Neural cell (in vitro differentiated cells): ENCODE measurements at regions not wholly inside any gene's neighbourhood (a gene's known extent, or its start where the extent isn't known, plus 50 kb on each side); places are given as distances from the start of the nearest gene placed in this dataset.

Experiments
- H2AFZ ChIP-seq: fragments of 200-600, 300-800 bp; sonication (generic), shearing (Covaris generic); 2 replicates; pipeline ENCODE4 v1.6.0; 2014; ENCODE audit warnings: low read depth, mild to moderate bottlenecking, antibody characterized with exemption, low read length, moderate library complexity
- H3F3A ChIP-seq: fragments of 200-600 bp; shearing (Covaris generic); 2 replicates; pipeline ENCODE4 v1.6.1; 2016; ENCODE audit warnings: mild to moderate bottlenecking, moderate library complexity, mixed read lengths, antibody characterized with exemption, low read length; ENCODE audit not compliant: insufficient read depth, poor library complexity, severe bottlenecking
- H3K27ac ChIP-seq: fragments of 200-600, 300-800 bp; sonication (generic), shearing (Covaris generic); 2 replicates; pipeline ENCODE4 v1.5.1; 2014; ENCODE audit warnings: mild to moderate bottlenecking, low read length, moderate library complexity
- H3K27me3 ChIP-seq: fragments of 300-800, 200-600 bp; sonication (generic), shearing (Covaris generic); 2 replicates; pipeline ENCODE4 v1.6.0; 2014; ENCODE audit warnings: mild to moderate bottlenecking, low read depth, low read length, moderate library complexity; ENCODE audit not compliant: insufficient read depth
- H3K36me3 ChIP-seq: fragments of 300-800, 200-600 bp; sonication (generic), shearing (Covaris generic); 2 replicates; pipeline ENCODE4 v1.5.1; 2014; ENCODE audit warnings: mild to moderate bottlenecking, antibody characterized with exemption, low read length, moderate library complexity; ENCODE audit not compliant: insufficient read depth
- H3K4me2 ChIP-seq: fragments of 300-800, 200-600 bp; sonication (generic), shearing (Covaris generic); 2 replicates; pipeline ENCODE4 v1.6.0; 2014; ENCODE audit warnings: mild to moderate bottlenecking, low read length
- H3K4me3 ChIP-seq: fragments of 300-800, 200-600 bp; sonication (generic), shearing (Covaris generic); 2 replicates; pipeline ENCODE4 v1.5.1; 2014; ENCODE audit warnings: mild to moderate bottlenecking, low read length, moderate library complexity
- H3K79me2 ChIP-seq: fragments of 200-600 bp; shearing (Covaris generic); replicated peaks from 2 replicates; pipeline ENCODE4 v1.6.0; 2014; ENCODE audit warnings: mild to moderate bottlenecking, low read length, moderate library complexity; ENCODE audit not compliant: insufficient read depth
- H3K9ac ChIP-seq: fragments of 300-800, 200-600 bp; sonication (generic), shearing (Covaris generic); 2 replicates; pipeline ENCODE4 v1.6.1; 2016; ENCODE audit warnings: mild to moderate bottlenecking, low read length, mixed read lengths
- H3K9me2 ChIP-seq: fragments of 200-600 bp; shearing (Covaris generic); 2 replicates; pipeline ENCODE4 v1.6.1; 2016; ENCODE audit warnings: mild to moderate bottlenecking, low read length, mixed read lengths; ENCODE audit not compliant: insufficient read depth
- H3K9me3 ChIP-seq: fragments of 200-600, 300-800 bp; sonication (generic), shearing (Covaris generic); 2 replicates; pipeline ENCODE4 v1.6.1; 2016; ENCODE audit warnings: mild to moderate bottlenecking, mixed run types, low read length, moderate library complexity, mixed read lengths
- H4K20me1 ChIP-seq: fragments of 200-600 bp; shearing (Covaris generic); 2 replicates; pipeline ENCODE4 v1.6.1; 2016; ENCODE audit warnings: mild to moderate bottlenecking, mixed run types; ENCODE audit not compliant: insufficient read depth
- EP300 ChIP-seq: fragments of 450-650 bp; conservative IDR thresholded peaks from 2 replicates; pipeline ENCODE4 v1.6.1; 2014; ENCODE audit warnings: antibody characterized with exemption, mild to moderate bottlenecking, moderate library complexity; ENCODE audit not compliant: poor library complexity, severe bottlenecking
- EZH2 ChIP-seq: fragments of 200-600, 300-800 bp; shearing (Covaris generic), sonication (generic); IDR thresholded peaks from 2 replicates; pipeline ENCODE4 v1.6.1; 2014; ENCODE audit warnings: antibody characterized with exemption, low read length, borderline replicate concordance, mild to moderate bottlenecking; ENCODE audit not compliant: insufficient read depth, poor library complexity, severe bottlenecking
- MXI1 ChIP-seq: fragments of 450-650 bp; conservative IDR thresholded peaks from 2 replicates; pipeline ENCODE4 v1.6.1; 2014; ENCODE audit warnings: antibody characterized with exemption, mild to moderate bottlenecking; ENCODE audit not compliant: poor library complexity, severe bottlenecking
- POLR2AphosphoS5 ChIP-seq: IDR thresholded peaks from 2 replicates; pipeline ENCODE4 v1.6.1; 2012
- RAD21 ChIP-seq: fragments of 450-650 bp; conservative IDR thresholded peaks from 2 replicates; pipeline ENCODE4 v1.6.1; 2014; ENCODE audit warnings: antibody characterized with exemption, mild to moderate bottlenecking, moderate library complexity
- REST ChIP-seq: IDR thresholded peaks from 2 replicates; pipeline ENCODE4 v1.6.1; 2012; ENCODE audit warnings: borderline replicate concordance
- SMC3 ChIP-seq: fragments of 450-650 bp; conservative IDR thresholded peaks from 2 replicates; pipeline ENCODE4 v1.6.1; 2014; ENCODE audit warnings: antibody characterized with exemption, mild to moderate bottlenecking, moderate library complexity; ENCODE audit not compliant: poor library complexity
- TAF1 ChIP-seq: IDR thresholded peaks from 2 replicates; pipeline ENCODE4 v1.6.1; 2012; ENCODE audit warnings: low read depth
- TF ChIP-seq, protein P1 (sequence below): fragments of 450-650 bp; IDR thresholded peaks from 2 replicates; pipeline ENCODE4 v1.5.1; 2014; ENCODE audit warnings: antibody characterized with exemption, mild to moderate bottlenecking, moderate library complexity; ENCODE audit not compliant: poor library complexity, severe bottlenecking

DNA sequence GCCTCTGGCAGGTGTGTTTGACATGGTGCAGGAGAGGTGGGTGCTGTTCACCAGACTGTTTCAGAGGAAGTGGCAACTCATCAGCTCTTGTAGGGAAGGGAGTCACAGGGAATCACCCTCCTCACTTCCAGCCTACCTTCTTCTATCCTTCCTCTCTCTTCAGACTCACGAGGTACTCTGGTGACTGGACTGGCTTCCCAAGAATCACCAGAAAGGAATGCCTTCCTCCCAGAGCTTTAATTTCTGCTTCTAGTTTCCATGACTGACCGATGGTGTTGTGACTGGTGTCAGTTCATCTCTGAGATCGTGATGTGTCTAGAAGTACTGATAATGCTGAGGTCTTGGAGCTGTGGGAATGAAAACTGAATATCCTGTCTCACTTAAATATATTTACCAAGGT lies 247.3 kb downstream of the KCTD12 start:
- H2AFZ ChIP-seq = no peak overlapping the region
- no peaks in the 10 kb centered on the region for H3K79me2 ChIP-seq
- H3K4me2 ChIP-seq = no peak overlapping the region
- H3K36me3 ChIP-seq = no peaks in the 10 kb centered on the region
- no peaks in the 10 kb centered on the region for H3F3A ChIP-seq
- no peaks in the 10 kb centered on the region for H3K9me2 ChIP-seq
- H3K9me3 ChIP-seq = no peaks in the 10 kb centered on the region
- no peaks in the 10 kb centered on the region for H3K27me3 ChIP-seq
- no peak overlapping the region for H3K27ac ChIP-seq
- H3K9ac ChIP-seq = no peak overlapping the region
- H3K4me3 ChIP-seq = no peak overlapping the region
- no peaks in the 10 kb centered on the region for H4K20me1 ChIP-seq
- TF ChIP-seq EZH2 = no peak
- TF ChIP-seq POLR2AphosphoS5 = no peak
- no peak for TF ChIP-seq TAF1
- TF ChIP-seq REST = no peak
- TF ChIP-seq, protein P1, sequence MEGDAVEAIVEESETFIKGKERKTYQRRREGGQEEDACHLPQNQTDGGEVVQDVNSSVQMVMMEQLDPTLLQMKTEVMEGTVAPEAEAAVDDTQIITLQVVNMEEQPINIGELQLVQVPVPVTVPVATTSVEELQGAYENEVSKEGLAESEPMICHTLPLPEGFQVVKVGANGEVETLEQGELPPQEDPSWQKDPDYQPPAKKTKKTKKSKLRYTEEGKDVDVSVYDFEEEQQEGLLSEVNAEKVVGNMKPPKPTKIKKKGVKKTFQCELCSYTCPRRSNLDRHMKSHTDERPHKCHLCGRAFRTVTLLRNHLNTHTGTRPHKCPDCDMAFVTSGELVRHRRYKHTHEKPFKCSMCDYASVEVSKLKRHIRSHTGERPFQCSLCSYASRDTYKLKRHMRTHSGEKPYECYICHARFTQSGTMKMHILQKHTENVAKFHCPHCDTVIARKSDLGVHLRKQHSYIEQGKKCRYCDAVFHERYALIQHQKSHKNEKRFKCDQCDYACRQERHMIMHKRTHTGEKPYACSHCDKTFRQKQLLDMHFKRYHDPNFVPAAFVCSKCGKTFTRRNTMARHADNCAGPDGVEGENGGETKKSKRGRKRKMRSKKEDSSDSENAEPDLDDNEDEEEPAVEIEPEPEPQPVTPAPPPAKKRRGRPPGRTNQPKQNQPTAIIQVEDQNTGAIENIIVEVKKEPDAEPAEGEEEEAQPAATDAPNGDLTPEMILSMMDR = no peak
- TF ChIP-seq RAD21 = no peak
- TF ChIP-seq EP300 = no peak
- TF ChIP-seq SMC3 = no peak
- TF ChIP-seq MXI1 = no peak

- Histone ChIP-seq H3K27ac (no peak overlapping the region), H3K27me3 (no peaks in the 10 kb centered on the region), H3F3A (no peaks in the 10 kb centered on the region), H3K4me3 (no peak overlapping the region), H3K4me2 (no peak overlapping the region), H4K20me1 (no peaks in the 10 kb centered on the region), H3K79me2 (no peaks in the 10 kb centered on the region), H3K36me3 (no peaks in the 10 kb centered on the region), H3K9me2 (no peaks in the 10 kb centered on the region), H3K9ac (no peak overlapping the region), H2AFZ (no peak overlapping the region), H3K9me3 (no peaks in the 10 kb centered on the region)
- TF ChIP-seq POLR2AphosphoS5 (no peak), EZH2 (no peak), EP300 (no peak), MXI1 (no peak), RAD21 (no peak), REST (no peak), TAF1 (no peak)
- TF ChIP-seq, protein P1 = no peak
Observed at GRCh38 chr13:76638181-76638580, 248.0 kb downstream of the KCTD12 start.
